ENCODE measurements at regions not wholly inside any gene's neighbourhood (a gene's known extent, or its start where the extent isn't known, plus 50 kb on each side); places are given as distances from the start of the nearest gene placed in this dataset.
"Not testable (repeated sequence)": the region's sequence is repeated elsewhere in the genome, so short reads cannot be mapped to it uniquely, and the experiment has no call there.

DNA sequence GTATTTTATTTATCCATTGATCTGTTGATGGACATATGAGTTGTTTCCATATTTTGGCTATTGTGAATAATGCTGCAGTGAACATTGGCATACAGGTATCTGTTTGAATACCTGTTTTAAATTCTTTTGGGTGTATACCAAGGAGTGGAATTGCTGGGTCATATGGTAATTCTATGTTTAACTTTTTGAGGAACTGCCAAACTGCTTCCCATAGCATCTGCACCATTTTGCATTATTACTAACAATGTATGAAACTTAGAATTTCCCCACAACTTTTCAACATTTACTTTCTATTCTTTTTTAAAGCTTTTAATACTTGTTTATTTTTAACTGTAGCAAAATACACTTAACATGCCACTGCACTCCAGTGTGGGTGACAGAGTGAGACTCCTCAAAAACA is 57.0 kb upstream of the MSN start:
- no peak for DNase-seq (ENCODE audit: low read depth)

DNA sequence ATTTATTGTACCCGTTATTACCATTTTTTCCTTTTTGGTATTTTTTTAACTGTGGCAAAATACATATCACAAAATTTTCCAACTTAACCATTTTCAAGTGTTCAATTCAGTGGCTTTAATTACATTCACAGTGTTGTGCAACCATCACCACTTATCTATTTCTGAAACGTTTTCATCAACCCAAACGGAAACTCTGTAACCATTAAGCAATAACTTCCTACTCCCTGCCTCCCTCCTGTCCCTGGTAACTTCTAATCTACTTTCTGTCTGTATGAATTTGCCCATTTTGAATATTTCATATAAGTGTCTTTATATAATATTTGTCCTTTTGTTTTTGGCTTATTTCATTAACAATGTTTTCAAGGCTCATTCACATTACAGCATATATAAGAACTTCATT is 57.4 kb upstream of the MSN start:
- no peak for DNase-seq (ENCODE audit: low read depth)

DNA sequence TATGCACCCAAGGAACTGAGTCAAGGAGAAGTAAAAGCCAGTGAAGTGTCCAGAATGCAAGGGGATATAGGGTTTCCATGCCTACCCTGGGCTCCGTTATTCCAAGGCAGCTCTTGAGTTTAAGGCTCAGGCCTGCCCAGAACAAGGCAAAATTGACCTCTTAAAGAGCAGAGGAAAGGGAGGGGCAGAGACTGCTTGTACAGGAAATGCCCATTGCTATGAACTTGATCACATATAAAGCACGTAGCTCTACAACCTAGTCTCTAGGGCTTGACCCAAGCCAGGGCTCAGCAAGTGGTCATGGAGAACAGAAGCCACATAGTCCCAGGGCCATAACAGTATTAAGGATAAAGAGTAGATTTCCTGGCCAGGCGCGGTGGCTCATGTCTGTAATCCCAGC is 58.2 kb upstream of the MSN start:
- no peak for DNase-seq (ENCODE audit: low read depth)

DNA sequence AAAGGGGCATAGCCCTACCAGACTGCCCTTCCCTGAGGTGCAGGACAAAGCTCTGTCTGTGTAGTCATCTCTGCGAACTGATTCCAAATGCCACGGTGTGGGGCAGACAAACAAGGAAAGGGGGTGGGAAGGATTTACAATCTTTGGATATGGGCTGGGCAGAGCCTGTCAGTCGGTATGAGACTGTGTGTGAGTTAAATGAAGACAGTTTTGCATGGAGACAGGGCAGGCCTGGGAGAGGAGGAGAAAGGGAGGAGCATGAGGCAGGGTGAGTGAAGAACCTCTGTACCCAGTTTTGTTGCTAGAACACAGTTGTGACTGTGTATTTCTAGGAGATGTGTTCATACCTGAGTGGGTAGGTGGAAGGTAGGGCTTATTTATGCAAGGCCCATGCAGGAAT is 59.4 kb upstream of the MSN start:
- no peak for DNase-seq (ENCODE audit: low read depth)

DNA sequence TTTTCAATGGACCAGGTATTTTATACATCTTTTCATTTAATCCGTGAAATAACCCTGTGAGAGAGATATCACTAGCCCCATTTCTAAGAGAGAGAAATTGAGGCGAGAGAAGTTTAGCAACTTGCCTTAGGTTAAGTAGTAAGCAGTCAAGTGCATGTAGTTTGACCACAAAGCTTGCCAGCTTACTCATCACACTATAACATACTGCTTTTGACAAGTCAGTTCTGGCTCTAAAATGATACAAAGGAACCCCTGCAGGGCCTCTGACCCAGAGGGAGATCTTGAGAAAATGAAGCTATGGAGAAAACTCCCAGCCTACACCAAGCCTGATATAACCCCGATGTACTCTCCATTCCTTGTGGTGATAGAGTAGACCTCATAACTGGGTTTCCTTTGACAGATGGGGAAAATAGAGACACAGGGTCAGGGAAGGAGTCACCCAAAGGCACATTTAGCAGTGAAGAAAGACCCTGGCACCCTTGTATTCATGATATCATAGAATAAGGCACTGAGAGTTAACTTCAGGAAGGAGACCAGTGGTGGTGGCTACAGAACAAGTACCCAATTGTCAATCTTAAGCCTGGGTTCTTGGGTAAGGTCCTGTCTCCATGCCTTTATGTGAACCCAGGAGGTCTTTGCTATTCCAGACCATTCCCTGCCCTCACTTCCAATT is 60.2 kb upstream of the MSN start:
- DNase-seq (ENCODE audit: low read depth), result peak; percentile 59

DNA sequence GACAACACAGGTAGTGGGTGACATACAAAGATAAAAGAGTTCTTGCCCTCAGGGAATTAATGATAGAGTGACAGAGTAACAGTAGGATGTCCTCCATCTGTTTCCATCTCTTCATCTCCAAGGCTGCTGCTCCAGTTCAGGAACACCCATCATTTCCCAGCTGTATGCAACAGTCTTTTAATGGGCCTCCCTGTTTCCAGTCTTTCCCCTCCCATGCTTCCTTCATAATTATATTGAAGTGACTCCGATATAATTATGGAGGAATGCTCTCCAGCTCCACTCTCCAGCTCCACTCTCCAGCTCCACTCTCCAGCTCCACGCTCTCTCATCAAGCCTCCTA is 65.3 kb upstream of the MSN start:
- no peak for DNase-seq (ENCODE audit: low read depth)

DNA sequence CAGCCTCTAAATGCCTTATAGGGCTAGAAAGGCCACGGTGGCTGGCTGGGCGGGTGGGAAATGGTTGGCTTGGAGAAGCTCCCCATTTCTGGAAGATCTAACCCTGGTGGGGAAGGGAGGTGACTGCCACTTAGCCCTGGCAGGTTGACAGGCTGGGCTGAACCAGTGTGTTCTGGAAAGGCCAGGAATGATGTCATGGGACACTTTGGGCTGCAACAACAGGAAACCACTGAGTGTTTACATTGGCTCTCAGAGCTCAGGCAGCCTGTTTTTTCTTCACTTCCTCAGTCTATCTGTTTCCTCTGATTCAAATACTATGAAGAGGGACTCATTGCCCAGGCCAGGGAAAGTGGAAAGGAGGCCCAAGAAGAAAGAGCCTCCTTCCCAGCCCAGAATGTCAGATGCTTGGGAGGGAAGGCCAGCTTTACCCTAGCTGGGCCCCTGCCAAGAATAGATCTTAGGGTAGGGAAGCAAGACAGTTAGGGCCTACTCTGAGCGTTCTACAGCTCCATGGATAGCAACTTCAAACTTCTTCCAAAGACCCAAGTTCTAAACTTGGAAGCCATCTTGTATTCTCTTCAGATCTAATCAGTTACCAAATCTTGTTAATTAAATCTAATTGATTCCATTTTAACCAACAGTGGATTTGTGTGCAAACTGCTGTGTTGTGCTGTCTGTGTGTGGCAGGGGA is 65.8 kb upstream of the MSN start:
- DNase-seq (ENCODE audit: low read depth), result peak; percentile 92

DNA sequence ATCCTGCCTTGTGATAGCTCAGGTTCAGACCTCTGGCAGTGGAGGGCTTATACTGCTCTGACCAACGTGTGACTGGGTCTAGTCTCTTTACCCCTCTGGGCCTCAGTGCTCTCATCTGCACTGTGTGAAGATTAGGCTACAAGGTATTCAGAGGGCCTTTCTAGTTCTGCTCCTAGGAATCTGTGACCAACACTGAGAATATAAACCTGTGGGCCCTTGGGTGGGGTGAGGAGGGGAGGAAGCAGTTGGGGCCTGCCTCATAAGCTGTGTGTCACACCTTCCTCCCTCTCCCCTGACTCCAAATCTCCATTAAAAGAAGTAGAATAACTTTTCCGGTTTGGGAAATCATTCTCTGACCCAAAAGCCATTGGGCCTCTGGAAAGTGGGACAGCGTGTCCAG is 66.3 kb upstream of the MSN start:
- DNase-seq (ENCODE audit: low read depth), result no peak

DNA sequence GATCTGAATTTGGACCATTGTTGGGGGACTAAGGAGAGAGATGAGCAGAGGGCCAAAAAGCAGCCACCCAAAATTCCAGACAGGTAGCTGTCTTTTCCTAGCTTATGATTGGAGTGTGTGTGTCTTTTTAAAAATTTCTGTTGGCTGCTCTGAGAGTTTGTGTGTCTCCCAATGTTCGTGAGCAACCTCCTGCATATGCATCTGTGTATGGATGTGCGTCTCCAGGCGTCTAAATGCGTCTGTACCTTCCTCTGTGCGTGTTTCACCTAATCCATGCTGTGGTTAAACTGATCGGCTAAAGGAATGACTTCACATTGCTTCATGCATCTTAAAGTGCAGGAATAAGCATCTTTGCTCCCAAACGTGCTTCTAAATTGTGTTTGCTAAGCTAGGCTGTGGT is 65.5 kb upstream of the LAS1L start:
- DNase-seq (ENCODE audit: low read depth), result no peak

DNA sequence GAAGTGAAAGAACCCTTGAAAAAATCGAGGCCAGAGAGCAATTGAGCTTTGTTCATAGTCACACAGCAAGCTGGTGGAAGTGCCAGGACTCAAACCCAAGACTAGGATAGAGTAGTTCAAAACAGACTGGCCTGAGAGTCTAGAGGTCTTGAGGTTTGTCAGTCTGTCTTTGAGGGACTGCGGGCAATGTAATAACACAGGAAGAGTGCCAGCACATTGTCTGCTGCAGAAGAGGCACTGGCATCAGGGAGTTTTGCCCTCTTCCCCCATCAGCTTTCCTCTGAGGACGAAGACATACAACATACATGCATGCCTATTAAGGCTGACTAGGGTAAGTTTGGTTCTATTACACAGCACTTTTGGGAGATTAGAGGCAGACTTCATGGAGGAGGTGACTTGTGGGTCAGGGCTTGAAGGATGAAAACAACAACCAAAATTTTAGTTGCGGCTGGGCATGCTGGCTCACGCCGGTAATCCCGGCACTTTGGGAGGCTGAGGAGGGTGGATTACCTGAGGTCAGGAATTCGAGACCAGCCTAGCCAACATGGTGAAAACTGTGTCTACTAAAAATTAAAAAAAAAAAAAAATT is 64.1 kb upstream of the LAS1L start:
- no peak for DNase-seq (ENCODE audit: low read depth)

DNA sequence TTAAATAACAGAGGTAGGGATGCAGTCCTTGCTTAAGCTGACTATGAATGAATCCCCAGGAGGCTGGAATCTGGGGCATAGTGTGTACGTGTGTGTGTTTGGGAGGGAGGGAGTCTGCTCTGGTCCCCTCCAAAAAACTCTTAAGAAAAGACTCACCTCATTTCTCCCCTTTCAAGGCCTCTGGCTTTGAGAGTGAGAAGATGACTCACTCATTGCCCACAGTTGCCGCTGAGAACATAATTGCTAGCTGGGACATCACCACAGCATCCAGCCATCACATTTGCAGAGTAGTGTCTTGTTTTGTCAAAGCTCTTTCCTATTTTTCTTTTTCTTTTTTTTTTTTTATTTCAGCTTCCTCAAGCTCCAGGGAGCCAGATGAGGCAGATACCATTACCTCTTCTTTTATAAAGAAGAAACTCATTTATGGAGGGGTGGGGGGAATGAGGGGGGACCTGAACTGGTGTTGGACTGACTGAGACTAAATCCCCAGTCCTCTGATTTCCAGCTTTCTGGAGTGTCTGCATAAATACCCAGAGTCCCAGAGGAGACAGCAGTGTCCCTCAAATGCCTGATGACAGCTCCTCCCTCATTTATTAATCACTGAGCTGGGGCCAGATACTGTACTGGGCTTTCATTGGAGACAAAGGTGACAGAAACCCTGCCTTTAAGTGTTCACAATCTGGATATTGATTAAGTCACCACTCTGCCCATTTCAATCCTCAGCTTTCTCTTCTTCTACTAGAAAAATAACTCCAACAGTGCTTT is 61.9 kb upstream of the LAS1L start:
- DNase-seq (ENCODE audit: low read depth), result peak; percentile 70

DNA sequence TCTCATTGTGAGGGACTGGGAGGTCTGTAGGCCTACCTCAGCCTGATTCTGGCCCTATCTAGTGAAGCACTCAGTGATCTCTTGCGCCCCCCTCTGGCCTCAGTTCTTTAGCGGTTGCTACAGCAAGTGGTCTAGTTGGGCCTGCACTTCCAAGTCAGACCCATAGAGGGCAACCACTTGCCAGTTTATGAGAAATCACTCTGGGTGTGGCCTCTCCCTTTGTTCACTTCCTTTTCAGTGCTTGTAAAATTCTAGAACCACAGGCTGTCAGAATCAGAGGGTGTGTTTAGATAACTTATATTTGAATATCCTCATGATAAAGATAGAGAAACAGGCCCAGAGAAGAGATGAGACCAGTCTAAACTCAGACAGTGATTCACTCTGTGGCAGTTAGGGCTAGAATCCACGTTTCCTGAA is 60.9 kb upstream of the LAS1L start:
- DNase-seq (ENCODE audit: low read depth), result peak; percentile 93

DNA sequence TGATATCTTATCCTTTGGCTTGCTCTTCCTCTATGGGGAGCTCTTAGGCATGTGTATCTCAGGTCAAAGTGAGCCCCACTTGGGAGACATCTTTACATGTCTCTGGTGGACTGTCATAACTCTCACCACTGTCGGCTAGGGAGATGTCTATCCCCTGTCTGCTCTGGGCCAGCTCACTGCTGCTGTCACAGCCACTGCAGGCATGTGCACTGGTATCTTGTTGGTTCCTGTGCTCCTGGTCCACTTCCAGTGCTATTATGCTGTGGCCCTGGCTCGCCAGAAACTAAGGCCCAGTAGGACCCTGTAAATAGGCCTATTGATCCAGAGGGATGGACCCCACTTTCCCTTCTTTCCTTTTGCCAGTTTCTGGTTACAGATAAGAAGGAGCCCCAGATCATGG is 56.6 kb upstream of the LAS1L start:
- DNase-seq (ENCODE audit: low read depth), result no peak

DNA sequence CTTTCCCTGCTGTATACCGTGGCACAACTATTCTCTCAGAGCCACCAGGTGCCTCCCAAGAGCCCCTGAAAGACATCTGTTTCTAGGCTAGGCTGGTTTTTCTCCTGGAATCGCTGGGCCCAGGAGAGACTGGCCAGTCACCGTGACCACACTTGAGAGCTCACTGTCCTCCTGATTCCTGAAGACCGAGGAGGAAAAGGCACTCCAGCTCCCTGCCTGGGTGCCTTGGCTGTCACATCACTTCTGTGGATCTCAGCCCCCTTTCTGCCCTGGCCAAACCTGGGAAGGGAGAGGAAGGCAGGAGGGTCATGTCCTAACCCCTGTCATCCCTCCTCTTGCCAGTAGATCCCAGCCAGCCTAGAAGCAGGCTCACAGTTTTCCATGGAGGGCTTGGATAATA is 54.7 kb upstream of the LAS1L start:
- DNase-seq (ENCODE audit: low read depth), result no peak

DNA sequence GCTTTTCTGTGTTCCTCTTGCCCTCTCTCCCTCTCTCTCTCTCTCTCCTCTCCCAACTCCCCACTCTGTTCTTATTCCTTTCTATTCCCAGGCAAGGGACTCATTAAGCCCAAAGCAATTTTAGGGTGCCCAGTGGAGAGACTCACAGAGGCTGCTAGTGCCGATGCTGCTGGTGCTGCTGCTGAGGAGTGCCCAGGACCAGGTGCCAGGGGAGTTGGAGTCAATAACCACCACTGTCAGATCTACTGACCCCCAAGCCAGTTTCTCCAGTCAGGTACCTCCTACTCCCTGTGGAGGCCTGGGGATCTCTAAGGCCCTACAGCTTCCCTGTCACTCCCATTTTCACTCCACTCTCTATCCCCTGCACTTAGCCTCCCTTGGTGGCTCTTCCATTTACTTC is 54.2 kb upstream of the LAS1L start:
- DNase-seq (ENCODE audit: low read depth), result no peak

DNA sequence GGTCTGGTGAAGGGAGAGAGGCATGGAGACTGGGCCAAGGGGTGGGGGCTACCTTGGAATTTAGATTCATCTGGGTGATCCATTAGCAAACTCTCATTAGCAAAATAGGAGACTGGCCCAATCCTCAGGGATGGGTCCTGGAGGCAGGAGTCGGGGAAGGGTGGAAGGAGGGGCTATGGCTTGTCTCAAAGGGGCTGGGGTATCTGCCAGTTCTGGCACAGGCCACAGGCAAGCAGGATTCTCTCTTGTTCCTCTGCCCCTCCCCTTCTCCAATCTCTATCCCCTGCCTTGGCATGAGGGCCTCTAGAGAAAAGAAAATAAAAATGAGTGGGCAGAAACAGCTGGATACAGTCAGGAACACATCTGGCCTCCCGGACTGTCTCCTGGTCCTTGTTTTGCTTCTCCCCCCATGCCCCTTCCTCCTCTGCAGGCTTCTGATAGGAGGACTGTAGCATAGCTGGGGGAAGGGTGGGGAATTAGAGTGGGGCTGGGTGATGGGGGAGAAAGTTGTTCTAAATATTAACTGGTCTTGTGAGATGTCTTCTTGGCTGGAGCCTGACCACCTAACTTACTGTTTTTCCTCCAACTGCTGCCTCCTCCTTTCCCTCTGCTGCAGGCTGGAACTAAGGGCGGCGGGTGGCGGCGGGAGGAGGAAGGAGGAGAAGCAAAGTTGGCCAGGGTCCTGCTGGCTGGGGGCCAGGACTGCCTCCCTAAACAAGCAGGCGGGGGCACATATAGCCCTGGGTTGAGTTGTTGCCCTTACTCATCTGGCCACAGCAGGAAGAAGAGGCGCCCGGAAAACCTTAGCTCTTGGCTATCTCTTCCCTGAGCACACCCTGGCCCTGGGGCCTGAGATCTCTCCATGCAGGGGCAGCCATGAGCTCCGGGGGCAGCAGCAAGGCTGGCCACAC is 53.3 kb upstream of the LAS1L start:
- peak; percentile 88 for DNase-seq (ENCODE audit: low read depth)

DNA sequence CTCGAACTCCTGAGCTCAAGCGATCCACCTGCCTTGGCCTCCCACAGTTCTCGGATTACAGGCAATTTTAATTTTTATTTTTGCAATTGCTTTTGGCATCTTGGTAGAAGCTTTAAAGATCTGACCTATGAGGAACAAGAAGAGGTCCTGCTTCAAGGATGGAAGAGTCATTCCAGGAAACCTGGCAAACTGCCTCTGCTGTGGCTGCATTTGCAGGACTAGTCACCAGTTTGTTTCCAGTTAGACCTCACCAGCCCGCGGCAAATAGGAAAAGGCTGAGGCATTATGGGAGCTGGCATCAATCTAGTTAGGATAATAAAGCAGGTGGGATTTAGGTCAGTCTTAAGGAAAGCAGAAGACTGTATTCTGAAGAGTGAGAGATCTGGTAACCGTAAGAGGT is 51.9 kb upstream of the LAS1L start:
- DNase-seq (ENCODE audit: low read depth), result peak; percentile 66

DNA sequence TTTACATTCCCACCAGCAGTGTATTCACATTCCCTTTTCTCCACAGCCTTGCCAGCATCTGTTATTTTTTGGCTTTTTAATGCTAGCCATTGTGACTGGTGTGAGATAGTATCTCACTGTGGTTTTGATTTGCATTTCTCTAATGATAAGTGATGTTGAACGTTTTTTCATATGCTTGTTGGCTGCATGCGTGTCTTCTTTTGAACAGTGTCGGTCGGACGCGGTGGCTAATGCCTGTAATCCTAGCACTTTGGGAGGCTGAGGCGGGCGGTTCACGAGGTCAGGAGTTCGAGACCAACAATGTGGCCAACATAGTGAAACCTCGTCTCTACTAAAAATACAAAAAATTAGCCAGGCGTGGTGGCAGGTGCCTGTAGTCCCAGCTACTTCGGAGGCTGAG is 50.6 kb upstream of the LAS1L start:
- DNase-seq (ENCODE audit: low read depth), result not testable (repeated sequence)

Data from HT1080 (cell line).